Cerebellar cortex (tissue), 1 donor: ENCODE measurements at regions not wholly inside any gene's neighbourhood (a gene's known extent, or its start where the extent isn't known, plus 50 kb on each side); places are given as distances from the start of the nearest gene placed in this dataset.

Experiments used
- DNase-seq: peaks from one replicate; pipeline ENCODE4 v3.0.0-alpha.2; 2015; ENCODE audit warnings: low spot score

GRCh38 chr3:168459226-168459784 lies 363.6 kb upstream of the GOLIM4 start:
- DNase-seq, result no peak

DNA sequence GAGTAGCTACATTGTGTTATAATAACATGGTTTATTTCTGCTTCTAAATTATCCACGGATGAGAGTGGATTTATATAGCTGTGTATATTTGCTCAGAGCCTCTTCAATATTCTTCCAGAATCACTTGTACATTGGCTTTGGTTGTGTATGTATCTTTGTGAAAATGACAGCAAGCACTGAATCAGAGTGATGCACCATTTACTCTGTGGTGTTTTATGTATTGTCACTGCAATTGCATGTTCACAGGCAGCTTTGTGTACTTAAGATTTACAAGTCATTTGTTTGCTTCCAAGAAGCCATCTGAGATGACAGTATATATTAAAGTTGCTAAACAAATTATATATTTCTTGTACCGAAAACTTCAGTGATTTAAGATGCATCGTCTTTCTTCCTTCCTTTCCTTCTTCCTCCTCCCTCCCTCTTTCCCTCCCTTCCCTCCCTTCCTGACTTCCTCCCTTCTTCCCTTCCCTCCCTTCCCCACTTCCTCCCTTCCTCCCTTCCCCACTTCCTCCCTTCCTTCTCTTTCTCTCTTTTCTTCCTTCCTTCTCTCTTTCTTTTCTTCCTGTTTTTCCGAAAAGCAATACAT lies 362.3 kb upstream of the GOLIM4 start:
- DNase-seq, result no peak

- DNase-seq, result no peak
Observed at GRCh38 chr3:168455814-168456213, 360.1 kb upstream of the GOLIM4 start.

DNA sequence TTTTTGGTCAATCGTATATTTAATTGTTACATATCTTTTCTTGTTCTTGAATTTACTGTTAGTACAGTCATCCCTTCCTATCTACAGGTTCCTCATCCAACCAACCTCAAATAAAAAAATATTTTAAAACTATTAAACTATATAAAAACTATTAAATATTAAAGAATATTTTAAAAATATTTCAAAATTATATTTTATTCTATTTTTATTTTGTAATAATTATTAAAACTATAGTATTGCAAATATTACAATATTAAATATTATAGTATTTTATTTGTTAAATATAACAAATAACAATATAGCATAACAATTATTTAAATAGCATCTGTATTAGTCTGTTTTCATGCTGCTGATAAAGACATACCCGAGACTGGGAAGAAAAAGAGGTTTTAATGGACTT lies 357.9 kb upstream of the GOLIM4 start:
- no peak for DNase-seq

- no peak for DNase-seq
Observed at GRCh38 chr3:168443965-168444364, 348.2 kb upstream of the GOLIM4 start.

- no peak for DNase-seq
Observed at GRCh38 chr3:168442502-168442901, 346.8 kb upstream of the GOLIM4 start.

DNA sequence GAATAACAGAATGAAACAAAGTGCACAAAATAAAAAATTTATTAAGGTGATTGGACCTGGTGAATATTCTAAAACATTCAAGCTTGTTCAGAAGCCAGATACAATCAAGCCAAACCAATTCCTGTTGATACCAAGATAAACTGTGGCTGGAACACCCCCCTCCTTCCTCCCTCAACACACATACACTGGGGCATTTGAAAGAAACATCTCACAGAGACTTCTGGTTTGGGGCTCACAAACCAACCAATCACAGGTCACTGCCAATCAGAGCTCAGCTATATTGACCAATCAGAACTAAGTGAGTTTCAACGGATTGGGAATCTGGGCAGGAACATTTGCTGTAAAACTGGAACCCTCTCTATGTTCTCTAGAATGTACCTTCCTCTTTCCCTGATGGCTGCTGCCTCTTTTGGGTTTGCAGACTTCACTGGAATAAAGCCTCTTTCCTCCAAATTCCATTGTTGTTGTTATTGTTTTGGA lies 340.6 kb upstream of the GOLIM4 start:
- DNase-seq, result no peak

GRCh38 chr3:168431491-168431890 lies 335.8 kb upstream of the GOLIM4 start:
- no peak for DNase-seq

DNA sequence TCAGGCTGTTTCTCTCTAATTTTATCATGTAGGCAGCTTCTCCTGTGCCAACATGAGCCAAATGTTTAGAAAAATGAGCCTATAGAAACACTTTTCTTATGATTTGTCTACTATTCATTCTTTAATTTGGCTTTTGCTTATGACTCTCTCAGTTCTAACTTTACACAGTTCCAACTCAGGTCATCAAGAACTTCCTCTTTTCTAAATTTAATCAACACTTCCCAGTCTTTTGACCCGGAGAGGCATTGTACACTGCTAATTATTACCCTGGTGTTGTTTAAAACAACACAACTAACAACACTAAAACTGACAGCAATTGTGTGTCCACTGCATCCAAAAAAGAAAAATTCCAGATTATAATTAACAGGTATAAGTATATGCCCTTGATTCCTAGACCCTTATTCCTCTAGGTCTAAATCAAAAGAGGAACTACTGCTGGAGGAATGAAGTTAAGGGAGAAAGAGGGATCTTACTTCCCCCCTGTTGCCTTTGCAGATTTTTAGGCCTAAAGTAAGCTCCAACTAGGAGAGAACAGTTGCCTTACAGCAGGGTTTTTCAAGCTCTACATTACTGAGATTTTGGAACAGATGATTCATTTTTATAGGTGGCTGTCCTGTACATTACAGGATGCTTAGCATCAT lies 332.2 kb upstream of the GOLIM4 start:
- no peak for DNase-seq

DNA sequence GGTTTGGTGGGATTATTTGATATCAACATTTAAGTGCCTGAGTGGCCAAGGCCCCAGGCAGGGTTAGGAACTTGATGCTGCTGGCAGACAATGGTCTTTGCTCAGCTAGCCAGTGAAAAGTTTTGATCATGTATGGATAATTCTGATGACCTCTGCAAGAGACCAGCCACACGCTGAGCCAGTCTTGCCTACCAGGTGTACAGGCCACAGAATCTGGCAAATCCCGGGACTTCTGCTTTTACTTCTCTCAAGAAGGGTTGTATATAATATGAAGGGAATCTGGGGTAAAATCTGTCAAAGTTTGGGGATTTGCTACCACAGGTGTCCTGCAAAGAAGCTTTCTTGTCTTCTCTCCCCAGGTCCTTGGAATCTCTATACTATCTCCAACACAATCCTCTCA lies 331.4 kb upstream of the GOLIM4 start:
- DNase-seq, result no peak

- no peak for DNase-seq
Observed at GRCh38 chr3:168425936-168426595, 330.3 kb upstream of the GOLIM4 start.

- DNase-seq, result no peak
Observed at GRCh38 chr3:168424059-168424734, 328.5 kb upstream of the GOLIM4 start.

DNA sequence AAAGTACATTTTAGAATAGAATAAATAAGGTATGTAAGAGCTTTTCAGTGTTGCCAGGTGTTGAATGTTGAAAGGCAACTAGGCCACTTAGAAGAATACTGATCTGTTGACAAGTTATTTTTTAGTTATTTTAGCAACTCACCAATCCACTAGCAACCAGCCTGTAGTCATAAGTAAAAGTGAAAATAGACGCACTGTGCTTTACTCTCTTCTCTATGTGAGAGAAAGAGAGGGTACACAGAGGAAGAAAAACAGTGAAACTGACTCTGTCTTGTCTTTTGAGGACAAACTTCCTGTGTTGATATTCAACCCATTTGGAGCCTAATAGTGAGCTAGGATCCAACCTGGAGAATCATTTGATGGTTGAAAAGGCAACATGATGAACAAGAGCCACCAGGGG lies 327.1 kb upstream of the GOLIM4 start:
- DNase-seq, result no peak

DNA sequence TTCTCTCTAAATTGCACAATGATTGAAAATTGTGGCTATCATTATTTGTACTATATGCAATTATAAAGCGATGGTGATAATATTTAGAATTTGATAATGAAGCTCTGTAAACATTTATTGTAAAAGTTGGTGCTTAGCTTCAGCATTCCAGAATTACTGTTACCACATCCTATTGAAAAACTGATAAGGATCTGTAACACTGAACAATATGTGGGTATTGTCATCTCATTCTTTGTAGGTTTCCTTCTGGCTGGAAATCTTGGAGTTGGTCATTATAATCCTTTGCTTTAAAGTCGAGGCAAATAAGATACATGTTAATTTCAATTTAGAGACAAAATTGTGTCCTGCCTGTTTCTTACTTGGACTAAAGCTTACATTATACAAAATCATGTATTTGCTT lies 323.4 kb upstream of the GOLIM4 start:
- DNase-seq, result no peak

GRCh38 chr3:168417016-168417415 lies 321.3 kb upstream of the GOLIM4 start:
- no peak for DNase-seq

DNA sequence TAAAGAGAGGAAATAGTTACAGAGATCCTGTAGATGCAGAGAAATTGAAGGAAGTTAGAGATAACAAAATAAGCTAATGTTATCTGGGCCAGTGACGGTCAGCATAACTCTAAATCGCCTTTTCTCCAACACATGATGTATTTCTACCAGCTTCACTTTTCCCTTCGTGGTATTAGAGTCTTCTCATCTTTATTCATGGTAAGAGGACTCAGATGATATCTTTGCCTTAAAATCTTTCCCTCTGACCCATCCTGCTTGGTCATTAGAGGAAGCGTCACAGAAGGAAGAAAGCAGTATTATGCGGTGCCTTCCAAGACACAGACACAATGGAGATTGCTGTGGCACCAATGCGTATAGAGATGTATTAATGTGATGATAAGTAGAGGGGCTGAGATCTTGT lies 320.7 kb upstream of the GOLIM4 start:
- no peak for DNase-seq

GRCh38 chr3:168414149-168414548 lies 318.4 kb upstream of the GOLIM4 start:
- DNase-seq, result no peak

GRCh38 chr3:168407381-168407780 lies 311.7 kb upstream of the GOLIM4 start:
- DNase-seq, result no peak

GRCh38 chr3:168405288-168405687 lies 309.6 kb upstream of the GOLIM4 start:
- no peak for DNase-seq

- DNase-seq, result no peak
Observed at GRCh38 chr3:168398371-168399025, 302.8 kb upstream of the GOLIM4 start.

DNA sequence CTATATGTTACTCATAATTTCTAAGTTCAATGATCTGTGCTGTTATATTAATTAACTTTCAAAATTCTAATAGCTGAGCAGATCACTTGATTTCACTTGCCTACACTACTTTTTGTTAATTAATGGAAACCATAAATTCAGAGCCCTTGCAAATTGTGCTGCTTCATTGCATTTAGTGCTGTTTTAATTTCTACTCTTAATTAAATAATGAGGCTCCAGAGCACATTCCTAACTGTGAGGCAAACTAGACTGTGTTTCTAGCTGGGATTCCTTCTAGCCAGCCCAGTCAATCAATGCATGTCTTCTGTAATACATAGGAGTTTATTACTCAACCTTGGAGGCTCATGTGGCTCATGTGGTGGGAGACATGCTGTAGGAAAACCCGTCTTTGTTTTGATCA lies 301.1 kb upstream of the GOLIM4 start:
- no peak for DNase-seq

- DNase-seq, result no peak
Observed at GRCh38 chr3:168395551-168395950, 299.8 kb upstream of the GOLIM4 start.
